K562 (cell line): ENCODE measurements at regions not wholly inside any gene's neighbourhood (a gene's known extent, or its start where the extent isn't known, plus 50 kb on each side); places are given as distances from the start of the nearest gene placed in this dataset.

Experiments used
- AFF1 ChIP-seq, 2 experiments: fragments of 450-650 bp; IDR thresholded peaks; 2 replicates each; pipeline ENCODE4 v1.6.1; 2018; ENCODE audit warnings: mild to moderate bottlenecking in 2 of 2, low read depth in 1 of 2; ENCODE audit not compliant: partially characterized antibody in 2 of 2
- CEBPZ ChIP-seq: fragments of 150-350 bp; IDR thresholded peaks from 2 replicates; pipeline ENCODE4 v1.6.1; 2014; ENCODE audit warnings: low read depth, mild to moderate bottlenecking, low read length, borderline replicate concordance
- CTCF ChIP-seq, 3 experiments: IDR thresholded peaks in 2 of 3; conservative IDR thresholded peaks in 1 of 3; 2 replicates each; pipeline ENCODE4 v1.5.1; 2011 to 2012; ENCODE audit warnings: low read length in 3 of 3, mild to moderate bottlenecking in 3 of 3, control low read depth in 2 of 3, improper control_type of control experiment in 1 of 3, inconsistent platforms in 1 of 3, low read depth in 1 of 3, mixed read lengths in 1 of 3, moderate library complexity in 1 of 3; ENCODE audit not compliant: insufficient read depth in 2 of 3
- ETV6 ChIP-seq, 3 experiments: fragments of 150-350 bp in 1 of 3; sonication (generic) in 1 of 3; formaldehyde crosslinking in 1 of 3; IDR thresholded peaks; 2 replicates each; pipeline versions ENCODE4 v1.6.1 to v1.8.0; 2014 to 2022; ENCODE audit warnings: borderline replicate concordance in 2 of 3, low read depth in 2 of 3, antibody characterized with exemption in 1 of 3, low read length in 1 of 3, mild to moderate bottlenecking in 1 of 3, missing genetic modification reagents in 1 of 3
- RAD21 ChIP-seq, 2 experiments: fragments of 250-450 bp in 1 of 2; fragments of 450-650 bp in 1 of 2; sonication (Bioruptor Pico) in 1 of 2; formaldehyde crosslinking in 1 of 2; IDR thresholded peaks in 1 of 2; conservative IDR thresholded peaks in 1 of 2; 2 replicates each; pipeline versions ENCODE4 v1.4.0 to v1.8.0; 2020 to 2022; ENCODE audit warnings: mild to moderate bottlenecking in 2 of 2, moderate library complexity in 1 of 2
- SFPQ ChIP-seq: fragments of 200-400 bp; formaldehyde crosslinking; IDR thresholded peaks from 2 replicates; pipeline ENCODE4 v1.6.1; 2017; ENCODE audit warnings: mild to moderate bottlenecking, low read depth, low read length, moderate library complexity
- SP1 ChIP-seq: sonication (generic); formaldehyde crosslinking; IDR thresholded peaks from 2 replicates; pipeline ENCODE4 v1.8.1; 2022; ENCODE audit warnings: mild to moderate bottlenecking, missing genetic modification reagents
- TAF1 ChIP-seq: IDR thresholded peaks from 2 replicates; pipeline ENCODE4 v1.6.1; 2011; ENCODE audit warnings: mild to moderate bottlenecking, low read length, moderate library complexity; ENCODE audit not compliant: insufficient read depth, control insufficient read depth, severe bottlenecking; ENCODE audit errors: extremely low read depth
- ZBTB49 ChIP-seq: sonication (generic); formaldehyde crosslinking; IDR thresholded peaks from 2 replicates; pipeline ENCODE4 v1.8.0; 2022; ENCODE audit warnings: missing genetic modification reagents, mild to moderate bottlenecking, borderline replicate concordance
- ZHX1 ChIP-seq: fragments of 150-350 bp; conservative IDR thresholded peaks from 2 replicates; pipeline ENCODE4 v1.6.1; 2014; ENCODE audit warnings: low read length
- ZNF24 ChIP-seq: fragments of 450-650 bp; IDR thresholded peaks from 2 replicates; pipeline ENCODE4 v1.6.1; 2016
- ZSCAN32 ChIP-seq: fragments of 450-650 bp; formaldehyde crosslinking; IDR thresholded peaks from 2 replicates; pipeline ENCODE4 v1.4.0; 2020; ENCODE audit warnings: mild to moderate bottlenecking, moderate library complexity

GRCh38 chr17:72215490-72215889 is 94.7 kb downstream of the SOX9 start:
- TF ChIP-seq ETV6 (IDR thresholded peaks at IDR 0.05; ENCODE audit: borderline replicate concordance in 1 of 2, low read depth in 2 of 2, low read length in 1 of 2), result no peak
- TF ChIP-seq ETV6 (CRISPR knock-in tag; IDR thresholded peaks at IDR 0.05; ENCODE audit: borderline replicate concordance), result no peak
- no peak for TF ChIP-seq CTCF (IDR thresholded peaks at IDR 0.05 in 2 of 3, conservative IDR thresholded peaks at IDR 0.05 in 1 of 3; ENCODE audit: insufficient read depth in 2 of 3, low read depth in 1 of 3, low read length in 3 of 3)
- no peak for TF ChIP-seq RAD21 (CRISPR knock-in tag; conservative IDR thresholded peaks at IDR 0.05 in 1 of 2, IDR thresholded peaks at IDR 0.05 in 1 of 2)
- no peak for TF ChIP-seq SP1 (CRISPR knock-in tag)
- no peak for TF ChIP-seq ZBTB49 (CRISPR knock-in tag)
- no peak for TF ChIP-seq CEBPZ
- TF ChIP-seq TAF1, result no peak
- TF ChIP-seq ZSCAN32 (CRISPR knock-in tag), result no peak
- TF ChIP-seq AFF1 (IDR thresholded peaks at IDR 0.05; ENCODE audit: low read depth in 1 of 2, partially characterized antibody in 2 of 2), result no peak
- no peak for TF ChIP-seq ZNF24
- TF ChIP-seq SFPQ, result no peak
- TF ChIP-seq ZHX1, result no peak
